Cardiac fibroblast (primary cell): ENCODE measurements at regions not wholly inside any gene's neighbourhood (a gene's known extent, or its start where the extent isn't known, plus 50 kb on each side); places are given as distances from the start of the nearest gene placed in this dataset.

ENCODE experiments used
- DNase-seq, 2 donors: peaks; one replicate each; pipeline versions ENCODE4 v3.0.0 to v3.0.0-alpha.2; 2010; ENCODE audit warnings: low read depth in 2 of 2
- H3K4me3 ChIP-seq, 2 donors: replicated peaks in 1 of 2; 1 replicate in 1 of 2; 2 replicates in 1 of 2; pipeline ENCODE4 v1.5.1; 2011; ENCODE audit warnings: low read depth in 2 of 2, low read length in 2 of 2, mild to moderate bottlenecking in 2 of 2, moderate library complexity in 1 of 2
- TF ChIP-seq, protein P1 (sequence below): IDR thresholded peaks from one replicate; pipeline ENCODE4 v1.5.1; 2011; ENCODE audit warnings: low read depth, mild to moderate bottlenecking, low read length, inconsistent platforms

DNA sequence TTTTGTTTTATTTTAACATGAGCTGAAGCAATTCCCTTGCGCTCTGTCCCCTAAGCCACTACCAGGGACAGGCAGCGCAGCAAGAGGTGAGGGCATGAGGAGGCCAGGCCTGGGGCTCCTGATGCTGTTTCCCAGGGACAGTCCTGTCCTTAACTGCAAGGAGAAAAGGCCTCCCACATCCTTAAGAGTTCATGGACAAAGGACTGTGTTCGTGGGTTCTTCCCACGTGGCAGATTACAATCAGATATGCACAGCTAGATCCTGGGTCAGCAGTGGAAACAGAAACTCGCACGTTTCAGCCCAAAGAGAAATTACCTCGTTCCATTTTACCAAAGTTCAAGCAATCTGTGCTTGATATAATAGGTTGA is 85.8 kb downstream of the MIS18A start:
- DNase-seq, result no peak
- TF ChIP-seq, protein P1, sequence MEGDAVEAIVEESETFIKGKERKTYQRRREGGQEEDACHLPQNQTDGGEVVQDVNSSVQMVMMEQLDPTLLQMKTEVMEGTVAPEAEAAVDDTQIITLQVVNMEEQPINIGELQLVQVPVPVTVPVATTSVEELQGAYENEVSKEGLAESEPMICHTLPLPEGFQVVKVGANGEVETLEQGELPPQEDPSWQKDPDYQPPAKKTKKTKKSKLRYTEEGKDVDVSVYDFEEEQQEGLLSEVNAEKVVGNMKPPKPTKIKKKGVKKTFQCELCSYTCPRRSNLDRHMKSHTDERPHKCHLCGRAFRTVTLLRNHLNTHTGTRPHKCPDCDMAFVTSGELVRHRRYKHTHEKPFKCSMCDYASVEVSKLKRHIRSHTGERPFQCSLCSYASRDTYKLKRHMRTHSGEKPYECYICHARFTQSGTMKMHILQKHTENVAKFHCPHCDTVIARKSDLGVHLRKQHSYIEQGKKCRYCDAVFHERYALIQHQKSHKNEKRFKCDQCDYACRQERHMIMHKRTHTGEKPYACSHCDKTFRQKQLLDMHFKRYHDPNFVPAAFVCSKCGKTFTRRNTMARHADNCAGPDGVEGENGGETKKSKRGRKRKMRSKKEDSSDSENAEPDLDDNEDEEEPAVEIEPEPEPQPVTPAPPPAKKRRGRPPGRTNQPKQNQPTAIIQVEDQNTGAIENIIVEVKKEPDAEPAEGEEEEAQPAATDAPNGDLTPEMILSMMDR, result no peak
- no peak overlapping the region for H3K4me3 ChIP-seq

GRCh38 chr21:32192291-32193097 is 86.4 kb downstream of the MIS18A start:
- H3K4me3 ChIP-seq, result no peak overlapping the region
- DNase-seq, result no peak
- TF ChIP-seq, protein P1, result no peak

DNA sequence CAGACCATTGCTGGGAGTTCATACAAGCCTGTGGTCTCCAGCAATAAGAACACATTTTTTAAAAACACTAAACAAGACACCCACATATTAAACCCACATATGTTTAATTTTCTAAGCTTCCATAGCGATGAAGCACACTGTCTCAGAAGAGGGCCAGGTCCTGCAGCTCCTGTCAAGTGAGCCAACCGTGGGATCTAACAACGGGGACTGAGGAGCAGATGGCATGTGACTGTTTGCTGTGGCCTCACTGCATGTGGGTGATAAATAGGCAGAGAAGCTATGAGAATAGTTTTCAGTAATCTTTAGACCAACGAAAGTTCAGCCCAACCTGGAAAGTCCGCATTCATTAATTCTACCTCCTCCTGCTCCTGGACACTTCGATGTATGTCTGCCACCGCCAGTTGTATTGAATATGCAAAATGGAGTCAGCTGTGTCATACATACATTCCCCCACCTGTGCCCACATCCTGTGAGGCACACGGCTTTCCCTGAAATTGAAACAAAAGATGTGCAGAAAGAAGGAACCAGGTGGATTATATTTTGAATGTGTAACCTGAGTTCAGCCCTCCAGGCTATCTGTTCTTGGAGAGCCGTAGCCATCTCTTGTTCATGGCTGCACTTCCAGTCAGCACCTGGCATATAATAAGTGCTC is 88.2 kb downstream of the MIS18A start:
- TF ChIP-seq, protein P1, result no peak
- H3K4me3 ChIP-seq, result no peak overlapping the region

GRCh38 chr21:32189688-32190483 is 89.0 kb downstream of the MIS18A start:
- TF ChIP-seq, protein P1, result no peak
- H3K4me3 ChIP-seq, result no peak overlapping the region
- DNase-seq, result no peak

More for the DNA sequence above, 88.2 kb downstream of the MIS18A start:
- DNase-seq, result no peak

GRCh38 chr21:32186804-32187203 is 92.0 kb downstream of the MIS18A start:
- DNase-seq, result no peak
- H3K4me3 ChIP-seq, result no peak overlapping the region
- TF ChIP-seq, protein P1, result no peak

DNA sequence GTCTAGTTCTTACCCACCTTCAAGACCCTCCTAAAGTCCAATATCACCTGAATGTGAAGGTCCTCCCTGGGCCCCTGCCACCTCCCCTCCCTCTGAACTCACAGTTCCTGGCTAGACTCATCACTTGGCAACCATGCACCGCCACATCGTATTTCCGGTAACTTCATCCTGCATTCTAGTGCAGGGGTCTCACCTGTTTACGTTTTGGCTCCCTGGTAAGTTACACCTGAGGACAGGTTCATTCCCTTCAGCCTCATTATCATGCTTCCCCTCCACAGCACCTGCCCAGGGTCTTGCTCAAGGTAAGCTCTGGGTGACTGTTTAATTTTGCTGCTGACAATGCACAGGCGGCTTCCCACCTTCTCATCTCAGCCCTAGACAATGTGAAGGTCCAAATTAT is 93.1 kb downstream of the MIS18A start:
- no peak for DNase-seq
- H3K4me3 ChIP-seq, result no peak overlapping the region
- TF ChIP-seq, protein P1, result no peak
